ENCODE measurements at regions not wholly inside any gene's neighbourhood (a gene's known extent, or its start where the extent isn't known, plus 50 kb on each side); places are given as distances from the start of the nearest gene placed in this dataset.

DNA sequence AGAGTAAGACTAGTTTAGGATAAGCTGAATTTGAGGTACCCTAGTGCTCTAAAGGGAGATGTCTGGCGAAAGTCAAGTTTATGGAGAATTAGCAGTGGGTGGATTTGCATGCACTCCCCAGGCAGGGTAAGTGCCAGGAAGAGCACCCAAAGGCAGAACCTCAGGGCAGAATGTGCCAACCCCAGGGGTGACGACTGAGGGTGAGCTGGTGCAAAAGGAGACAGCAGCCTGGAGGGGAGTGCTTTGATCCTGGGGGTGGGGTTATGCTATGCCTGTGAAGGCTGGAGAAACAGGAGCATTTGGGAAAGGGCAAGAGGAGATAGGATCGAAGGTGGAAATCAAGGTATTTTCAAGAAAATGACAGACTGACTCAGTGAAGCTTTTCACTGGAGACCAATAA, 208.5 kb upstream of the PDE10A start:
- Histone ChIP-seq H3K36me3 (ENCODE audit: insufficient read depth, low read length) (no peaks in the 10 kb centered on the region), H3K4me2 (ENCODE audit: low read length) (no peak overlapping the region), H3K9ac (ENCODE audit: low read length) (no peak overlapping the region), H3K27me3 (ENCODE audit: insufficient read depth, low read depth, low read length) (no peaks in the 10 kb centered on the region), H2AFZ (ENCODE audit: low read depth, low read length) (no peak overlapping the region), H3K9me3 (ENCODE audit: low read length) (peaks cover 8% of the 10 kb centered on the region), H3K9me2 (ENCODE audit: insufficient read depth, low read length) (no peaks in the 10 kb centered on the region), H3K79me2 (replicated peaks; ENCODE audit: insufficient read depth, low read length) (no peaks in the 10 kb centered on the region), H3F3A (ENCODE audit: insufficient read depth, low read length, poor library complexity, severe bottlenecking) (no peaks in the 10 kb centered on the region), H3K27ac (ENCODE audit: low read length) (no peak overlapping the region), H3K4me3 (ENCODE audit: low read length) (no peak overlapping the region), H4K20me1 (ENCODE audit: insufficient read depth) (no peaks in the 10 kb centered on the region)
- TF ChIP-seq RAD21 (conservative IDR thresholded peaks at IDR 0.05) (no peak), SMC3 (conservative IDR thresholded peaks at IDR 0.05; ENCODE audit: poor library complexity) (no peak), TAF1 (IDR thresholded peaks at IDR 0.05; ENCODE audit: low read depth) (no peak), CTCF (IDR thresholded peaks at IDR 0.05; ENCODE audit: poor library complexity, severe bottlenecking) (no peak), POLR2AphosphoS5 (IDR thresholded peaks at IDR 0.05) (no peak), EP300 (conservative IDR thresholded peaks at IDR 0.05; ENCODE audit: poor library complexity, severe bottlenecking) (no peak), REST (IDR thresholded peaks at IDR 0.05; ENCODE audit: borderline replicate concordance) (no peak), EZH2 (IDR thresholded peaks at IDR 0.05; ENCODE audit: borderline replicate concordance, insufficient read depth, low read length, poor library complexity, severe bottlenecking) (no peak), MXI1 (conservative IDR thresholded peaks at IDR 0.05; ENCODE audit: poor library complexity, severe bottlenecking) (no peak)

DNA sequence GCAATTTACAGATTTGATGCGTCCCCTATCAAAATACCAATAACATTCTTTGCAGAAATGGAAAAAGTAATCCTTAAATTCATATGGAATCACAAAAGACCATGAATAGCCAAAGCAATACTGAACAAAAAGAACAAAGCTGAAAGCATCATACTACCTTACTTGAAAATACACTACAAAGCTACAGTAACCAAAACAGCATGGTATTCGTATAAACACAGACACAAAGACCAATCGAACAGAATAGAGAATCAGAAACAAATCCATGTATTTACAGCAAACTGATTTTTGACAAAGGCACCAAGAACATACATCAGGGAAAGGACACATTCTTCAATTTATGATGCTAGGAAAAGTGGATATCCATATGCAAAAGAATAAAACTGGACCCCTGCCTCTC, 206.5 kb upstream of the PDE10A start:
- Histone ChIP-seq H3K9me3 (ENCODE audit: low read length) (peaks cover 8% of the 10 kb centered on the region), H2AFZ (ENCODE audit: low read depth, low read length) (no peak overlapping the region), H3K4me2 (ENCODE audit: low read length) (no peak overlapping the region), H3K27me3 (ENCODE audit: insufficient read depth, low read depth, low read length) (no peaks in the 10 kb centered on the region), H3K9ac (ENCODE audit: low read length) (no peak overlapping the region), H3K36me3 (ENCODE audit: insufficient read depth, low read length) (no peaks in the 10 kb centered on the region), H3K4me3 (ENCODE audit: low read length) (no peak overlapping the region), H3K9me2 (ENCODE audit: insufficient read depth, low read length) (no peaks in the 10 kb centered on the region), H3F3A (ENCODE audit: insufficient read depth, low read length, poor library complexity, severe bottlenecking) (no peaks in the 10 kb centered on the region), H4K20me1 (ENCODE audit: insufficient read depth) (no peaks in the 10 kb centered on the region), H3K27ac (ENCODE audit: low read length) (no peak overlapping the region), H3K79me2 (replicated peaks; ENCODE audit: insufficient read depth, low read length) (no peaks in the 10 kb centered on the region)
- TF ChIP-seq REST (IDR thresholded peaks at IDR 0.05; ENCODE audit: borderline replicate concordance): no peak

All from neural cell (in vitro differentiated cells).